ENCODE measurements at regions not wholly inside any gene's neighbourhood (a gene's known extent, or its start where the extent isn't known, plus 50 kb on each side); places are given as distances from the start of the nearest gene placed in this dataset.

DNA sequence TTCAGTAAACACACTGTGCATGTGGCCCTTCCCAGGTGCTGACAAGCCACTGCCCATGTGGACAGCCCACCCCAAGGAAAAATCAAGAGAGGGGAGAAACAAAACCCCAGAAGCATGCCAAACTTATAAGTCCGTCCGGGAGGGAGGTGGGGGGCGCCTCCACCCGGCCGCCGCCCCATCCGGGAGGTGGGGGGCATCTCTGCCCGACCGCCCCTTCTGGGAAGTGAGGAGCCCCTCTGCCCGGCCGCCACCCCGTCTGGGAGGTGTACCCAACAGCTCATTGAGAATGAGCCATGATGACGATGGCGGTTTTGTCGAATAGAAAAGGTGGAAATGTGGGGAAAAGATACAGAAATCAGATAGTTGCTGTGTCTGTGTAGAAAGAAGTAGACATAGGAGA, 53.8 kb upstream of the C2CD4B start:
- no peak overlapping the region for H3K4me3 ChIP-seq
- H3K4me1 ChIP-seq = no peaks in the 10 kb centered on the region
- TF ChIP-seq, protein P1, sequence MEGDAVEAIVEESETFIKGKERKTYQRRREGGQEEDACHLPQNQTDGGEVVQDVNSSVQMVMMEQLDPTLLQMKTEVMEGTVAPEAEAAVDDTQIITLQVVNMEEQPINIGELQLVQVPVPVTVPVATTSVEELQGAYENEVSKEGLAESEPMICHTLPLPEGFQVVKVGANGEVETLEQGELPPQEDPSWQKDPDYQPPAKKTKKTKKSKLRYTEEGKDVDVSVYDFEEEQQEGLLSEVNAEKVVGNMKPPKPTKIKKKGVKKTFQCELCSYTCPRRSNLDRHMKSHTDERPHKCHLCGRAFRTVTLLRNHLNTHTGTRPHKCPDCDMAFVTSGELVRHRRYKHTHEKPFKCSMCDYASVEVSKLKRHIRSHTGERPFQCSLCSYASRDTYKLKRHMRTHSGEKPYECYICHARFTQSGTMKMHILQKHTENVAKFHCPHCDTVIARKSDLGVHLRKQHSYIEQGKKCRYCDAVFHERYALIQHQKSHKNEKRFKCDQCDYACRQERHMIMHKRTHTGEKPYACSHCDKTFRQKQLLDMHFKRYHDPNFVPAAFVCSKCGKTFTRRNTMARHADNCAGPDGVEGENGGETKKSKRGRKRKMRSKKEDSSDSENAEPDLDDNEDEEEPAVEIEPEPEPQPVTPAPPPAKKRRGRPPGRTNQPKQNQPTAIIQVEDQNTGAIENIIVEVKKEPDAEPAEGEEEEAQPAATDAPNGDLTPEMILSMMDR (IDR thresholded peaks at IDR 0.05) = no peak
- no peaks in the 10 kb centered on the region for H3K27me3 ChIP-seq
- no peak for DNase-seq (ENCODE audit: low spot score)
- no peak overlapping the region for H3K27ac ChIP-seq
- no peaks in the 10 kb centered on the region for H3K36me3 ChIP-seq
- peaks cover 0 to 6% of the 10 kb centered on the region in 2 donors for H3K9me3 ChIP-seq

DNA sequence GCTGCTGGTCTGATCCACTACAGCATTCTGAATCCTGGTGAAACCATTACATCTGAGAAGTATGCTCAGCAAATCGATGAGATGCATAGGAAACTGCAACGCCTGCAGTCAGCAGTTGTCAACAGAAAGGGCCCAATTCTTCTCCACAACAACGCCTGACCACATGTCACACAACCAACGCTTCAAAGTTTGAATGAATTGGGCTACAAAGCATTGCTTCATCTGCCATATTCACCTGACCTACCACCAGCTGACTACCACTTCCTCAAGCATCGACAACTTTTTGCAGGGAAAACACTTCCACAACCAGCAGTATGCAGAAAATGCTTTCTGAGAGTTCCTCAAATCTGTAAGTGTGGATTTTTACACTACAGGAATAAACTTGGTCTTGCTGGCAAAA, 54.7 kb upstream of the C2CD4B start:
- H3K27ac ChIP-seq = no peak overlapping the region
- no peak overlapping the region for H3K4me3 ChIP-seq
- DNase-seq (ENCODE audit: low spot score) = no peak
- H3K4me1 ChIP-seq = no peaks in the 10 kb centered on the region
- H3K9me3 ChIP-seq = peaks cover 0 to 6% of the 10 kb centered on the region in 2 donors
- TF ChIP-seq, protein P1 (IDR thresholded peaks at IDR 0.05) = no peak
- H3K36me3 ChIP-seq = no peaks in the 10 kb centered on the region
- no peaks in the 10 kb centered on the region for H3K27me3 ChIP-seq

DNA sequence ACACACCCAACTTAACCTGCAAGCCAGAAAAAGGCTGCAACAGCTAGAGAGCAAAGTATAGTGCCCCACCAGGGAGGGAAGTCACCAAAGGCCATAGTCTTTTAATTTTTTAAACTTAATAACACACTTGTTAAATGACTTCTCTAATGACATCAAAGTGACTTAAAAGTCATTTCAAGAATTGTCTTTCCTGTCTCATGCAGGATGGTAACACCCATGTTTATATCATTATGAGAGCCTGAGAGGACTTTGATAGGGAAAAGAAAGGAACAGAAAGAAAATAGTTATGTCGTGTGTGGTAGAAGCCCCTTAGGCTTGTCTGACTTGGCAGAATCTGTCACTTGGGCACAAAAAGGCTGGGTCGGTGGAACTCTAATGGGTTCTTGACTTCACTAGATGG, 57.9 kb upstream of the C2CD4B start:
- Histone ChIP-seq H3K36me3 (no peaks in the 10 kb centered on the region), H3K4me1 (no peaks in the 10 kb centered on the region), H3K9me3 (no peaks in the 10 kb centered on the region), H3K27ac (no peak overlapping the region), H3K4me3 (no peak overlapping the region), H3K27me3 (no peaks in the 10 kb centered on the region)
- no peak for DNase-seq (ENCODE audit: low spot score)
- TF ChIP-seq, protein P1 (IDR thresholded peaks at IDR 0.05) = no peak

DNA sequence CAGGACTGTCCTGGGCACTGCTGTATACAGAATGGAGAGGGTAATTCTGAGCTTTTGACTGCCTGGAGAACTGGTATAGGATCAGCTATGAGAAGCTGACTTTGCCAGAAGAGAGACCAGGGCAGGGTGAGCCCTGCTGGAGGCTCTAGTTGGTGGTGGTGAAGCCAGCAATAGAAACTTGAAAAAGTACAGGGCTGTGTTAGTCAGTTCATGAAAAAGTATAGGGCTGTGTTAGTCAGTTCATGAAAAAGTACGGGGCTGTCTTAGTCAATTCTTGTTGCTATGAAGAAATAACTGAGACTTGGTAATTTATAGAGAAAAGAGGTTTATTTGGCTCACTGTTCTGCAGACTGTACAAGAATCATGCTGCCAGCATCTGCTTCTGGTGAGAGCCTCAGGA, 63.5 kb upstream of the C2CD4B start:
- Histone ChIP-seq H3K27ac (no peak overlapping the region), H3K27me3 (no peaks in the 10 kb centered on the region), H3K4me3 (no peak overlapping the region), H3K4me1 (no peaks in the 10 kb centered on the region), H3K36me3 (no peaks in the 10 kb centered on the region), H3K9me3 (no peaks in the 10 kb centered on the region)
- TF ChIP-seq, protein P1 (IDR thresholded peaks at IDR 0.05) = no peak
- DNase-seq (ENCODE audit: low spot score) = no peak

DNA sequence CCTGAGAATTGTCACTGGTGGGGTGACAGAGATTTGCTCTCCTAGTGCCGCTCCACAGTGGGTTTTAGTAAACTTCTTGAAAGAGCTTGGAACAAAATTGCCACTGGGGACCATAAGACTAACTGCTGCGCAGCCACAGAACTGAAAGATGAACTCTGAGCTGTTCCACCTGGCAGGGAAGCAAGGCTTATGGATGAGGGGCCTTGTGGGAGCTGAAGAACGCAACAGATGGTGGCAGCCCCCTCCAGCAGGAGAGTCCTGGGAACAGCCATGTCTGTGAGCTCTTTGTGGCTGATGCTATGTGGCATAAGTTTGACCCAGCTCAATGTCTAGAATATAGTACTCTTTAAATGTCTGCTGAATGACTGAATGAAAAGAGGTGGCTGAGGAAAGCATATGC, 66.8 kb upstream of the C2CD4B start:
- no peaks in the 10 kb centered on the region for H3K9me3 ChIP-seq
- TF ChIP-seq, protein P1 (IDR thresholded peaks at IDR 0.05) = no peak
- H3K4me3 ChIP-seq = no peak overlapping the region
- H3K36me3 ChIP-seq = no peaks in the 10 kb centered on the region
- H3K27me3 ChIP-seq = no peaks in the 10 kb centered on the region
- no peak overlapping the region for H3K27ac ChIP-seq
- DNase-seq (ENCODE audit: low spot score) = no peak
- no peaks in the 10 kb centered on the region for H3K4me1 ChIP-seq

Measured in right atrium auricular region (tissue), 2 donors.